H1 (cell line): ENCODE measurements at regions not wholly inside any gene's neighbourhood (a gene's known extent, or its start where the extent isn't known, plus 50 kb on each side); places are given as distances from the start of the nearest gene placed in this dataset.

Source experiments
- CTCF ChIA-PET: fragments of 300-600 bp; sonication (Branson Sonifier 250); formaldehyde crosslinking; loops from one replicate; lab custom pipeline; 2021; ENCODE audit not compliant: partially characterized antibody; lab: Charles Lee
- POLR2A ChIA-PET: fragments of 300-600 bp; sonication (Branson Sonifier 250); formaldehyde crosslinking; loops from one replicate; lab custom pipeline; 2021; ENCODE audit warnings: inconsistent platforms; ENCODE audit not compliant: partially characterized antibody; lab: Charles Lee
- DNase-seq, 2 experiments: peaks; one replicate each; pipeline versions ENCODE4 v3.0.0 to v3.0.0-alpha.2; 2010 to 2022; ENCODE audit warnings: low spot score in 2 of 2, low read depth in 1 of 2, mixed read lengths in 1 of 2
- FAIRE-seq: peaks from 2 replicates; lab custom pipeline; 2011; peaks lifted over from hg19 to GRCh38; lab: Jason Lieb, UNC
- H2AFZ ChIP-seq: 2 replicates; pipeline ENCODE4 v1.8.1; 2012; ENCODE audit warnings: low read length, inconsistent platforms
- H2AK5ac ChIP-seq: 2 replicates; pipeline ENCODE4 v1.6.1; 2013; ENCODE audit warnings: low read depth, low read length
- H2BK120ac ChIP-seq: replicated peaks from 2 replicates; pipeline ENCODE3; 2013; ENCODE audit warnings: low read depth, low read length, inconsistent platforms
- H2BK12ac ChIP-seq: 2 replicates; pipeline ENCODE4 v1.6.1; 2013; ENCODE audit warnings: low read depth, low read length
- H2BK15ac ChIP-seq: 2 replicates; pipeline ENCODE4 v1.6.1; 2013; ENCODE audit warnings: low read length
- H2BK20ac ChIP-seq: 2 replicates; pipeline ENCODE4 v1.6.1; 2013; ENCODE audit warnings: low read length
- H2BK5ac ChIP-seq: 2 replicates; pipeline ENCODE4 v1.6.1; 2013; ENCODE audit warnings: low read depth, low read length
- H3K14ac ChIP-seq: 2 replicates; pipeline ENCODE4 v1.6.1; 2013; ENCODE audit warnings: inconsistent platforms; ENCODE audit not compliant: insufficient read length
- H3K18ac ChIP-seq: 2 replicates; pipeline ENCODE4 v1.6.1; 2013; ENCODE audit warnings: low read length; ENCODE audit errors: extremely low read depth
- H3K23ac ChIP-seq: 2 replicates; pipeline ENCODE4 v1.6.1; 2013; ENCODE audit warnings: inconsistent platforms; ENCODE audit not compliant: insufficient read length
- H3K23me2 ChIP-seq: 2 replicates; pipeline ENCODE4 v1.6.1; 2013; ENCODE audit warnings: low read depth, low read length
- H3K27ac ChIP-seq: 2 replicates; pipeline ENCODE4 v1.6.1; 2011; ENCODE audit warnings: low read depth, low read length, inconsistent platforms
- H3K27me3 ChIP-seq, 4 experiments: replicated peaks in 1 of 4; 1 replicate in 1 of 4; 2 replicates in 3 of 4; pipeline versions ENCODE4 v1.6.1 to v1.8.1; 2011 to 2013; ENCODE audit warnings: low read length in 3 of 4, mild to moderate bottlenecking in 3 of 4, inconsistent platforms in 2 of 4, mixed read lengths in 2 of 4, moderate library complexity in 1 of 4; ENCODE audit not compliant: control insufficient read depth in 3 of 4, insufficient read depth in 3 of 4; ENCODE audit errors: extremely low read depth in 1 of 4
- H3K36me3 ChIP-seq, 4 experiments: 2 replicates each; pipeline versions ENCODE4 v1.6.1 to v1.8.1; 2011 to 2013; ENCODE audit warnings: mild to moderate bottlenecking in 4 of 4, low read length in 3 of 4, moderate library complexity in 2 of 4, control low read depth in 1 of 4, inconsistent platforms in 1 of 4; ENCODE audit not compliant: insufficient read depth in 4 of 4, control insufficient read depth in 2 of 4
- H3K4ac ChIP-seq: replicated peaks from 2 replicates; pipeline ENCODE3; 2013; ENCODE audit warnings: low read length, low read depth, mixed read lengths, inconsistent platforms; ENCODE audit not compliant: insufficient read length
- H3K4me1 ChIP-seq, 4 experiments: replicated peaks in 1 of 4; 1 replicate in 1 of 4; 2 replicates in 3 of 4; pipeline versions ENCODE4 v1.6.1 to v1.8.1; 2011 to 2013; ENCODE audit warnings: low read length in 3 of 4, inconsistent platforms in 2 of 4, mixed read lengths in 1 of 4; ENCODE audit not compliant: insufficient read depth in 4 of 4, control insufficient read depth in 3 of 4
- H3K4me2 ChIP-seq, 2 experiments: 2 replicates each; pipeline versions ENCODE4 v1.6.1 to v1.8.1; 2011 to 2013; ENCODE audit warnings: low read depth in 2 of 2, low read length in 2 of 2, control low read depth in 1 of 2, inconsistent platforms in 1 of 2, mild to moderate bottlenecking in 1 of 2; ENCODE audit not compliant: insufficient read depth in 1 of 2
- H3K4me3 ChIP-seq, 4 experiments: fragments of 200-600, 300-600 bp in 1 of 4; sonication (generic), shearing (Covaris generic), sonication (Bioruptor Twin) in 1 of 4; 2 replicates each; pipeline versions ENCODE4 v1.5.1 to v1.8.1; 2011 to 2016; ENCODE audit warnings: low read length in 4 of 4, low read depth in 3 of 4, control low read depth in 2 of 4, inconsistent platforms in 2 of 4, mild to moderate bottlenecking in 2 of 4, mixed read lengths in 1 of 4, moderate library complexity in 1 of 4; ENCODE audit not compliant: insufficient read depth in 2 of 4; ENCODE audit errors: extremely low read depth in 1 of 4
- H3K56ac ChIP-seq: replicated peaks from 2 replicates; pipeline ENCODE3; 2013; ENCODE audit warnings: low read depth, mild to moderate bottlenecking, mixed read lengths, low read length, inconsistent platforms; ENCODE audit not compliant: insufficient read length
- H3K79me1 ChIP-seq: 2 replicates; pipeline ENCODE4 v1.6.1; 2013; ENCODE audit warnings: low read depth, low read length, control low read depth
- H3K79me2 ChIP-seq, 2 experiments: 2 replicates each; pipeline versions ENCODE4 v1.6.1 to v1.8.1; 2012 to 2013; ENCODE audit warnings: low read length in 2 of 2, mild to moderate bottlenecking in 2 of 2, inconsistent platforms in 1 of 2; ENCODE audit not compliant: insufficient read depth in 2 of 2, control insufficient read depth in 1 of 2
- H3K9ac ChIP-seq, 4 experiments: replicated peaks in 1 of 4; 1 replicate in 1 of 4; 2 replicates in 3 of 4; pipeline versions ENCODE4 v1.6.1 to v1.8.1; 2011 to 2013; ENCODE audit warnings: low read depth in 3 of 4, low read length in 3 of 4, control low read depth in 2 of 4, mild to moderate bottlenecking in 2 of 4, moderate library complexity in 2 of 4, inconsistent platforms in 1 of 4; ENCODE audit errors: extremely low read depth in 1 of 4
- H3K9me3 ChIP-seq, 2 experiments: 2 replicates each; pipeline versions ENCODE4 v1.6.1 to v1.8.1; 2012 to 2013; ENCODE audit warnings: mild to moderate bottlenecking in 2 of 2, moderate library complexity in 2 of 2, control low read depth in 1 of 2, inconsistent platforms in 1 of 2, low read depth in 1 of 2, low read length in 1 of 2, mixed read lengths in 1 of 2; ENCODE audit not compliant: insufficient read depth in 2 of 2
- H4K20me1 ChIP-seq, 2 experiments: replicated peaks in 1 of 2; 2 replicates each; pipeline versions ENCODE3 to v1.8.1; 2011 to 2013; ENCODE audit warnings: inconsistent platforms in 2 of 2, low read length in 2 of 2, mild to moderate bottlenecking in 1 of 2; ENCODE audit not compliant: insufficient read depth in 2 of 2, control insufficient read depth in 1 of 2
- H4K5ac ChIP-seq: 2 replicates; pipeline ENCODE4 v1.6.1; 2013; ENCODE audit warnings: low read length, low read depth, mixed read lengths, inconsistent platforms; ENCODE audit not compliant: insufficient read length
- H4K8ac ChIP-seq: 2 replicates; pipeline ENCODE4 v1.8.0; 2013; ENCODE audit warnings: mild to moderate bottlenecking, moderate library complexity, low read length, inconsistent platforms; ENCODE audit not compliant: insufficient read depth; ENCODE audit errors: extremely low read depth
- H4K91ac ChIP-seq: replicated peaks from 2 replicates; pipeline ENCODE3; 2013; ENCODE audit warnings: low read length, mixed read lengths, inconsistent platforms; ENCODE audit not compliant: insufficient read length
- BACH1 ChIP-seq: IDR thresholded peaks from 2 replicates; pipeline ENCODE4 v1.6.1; 2012; ENCODE audit warnings: low read length, improper control_type of control experiment
- CEBPB ChIP-seq: IDR thresholded peaks from 2 replicates; pipeline ENCODE4 v1.6.1; 2012; ENCODE audit warnings: low read depth, low read length
- CTBP2 ChIP-seq: IDR thresholded peaks from 2 replicates; pipeline ENCODE4 v1.7.0; 2011; ENCODE audit warnings: borderline replicate concordance, mild to moderate bottlenecking, moderate library complexity, mixed read lengths, low read length; ENCODE audit not compliant: insufficient read depth, insufficient read length
- FOSL1 ChIP-seq: IDR thresholded peaks from 2 replicates; pipeline ENCODE4 v1.6.1; 2011; ENCODE audit warnings: mild to moderate bottlenecking, low read depth, low read length, moderate library complexity; ENCODE audit not compliant: insufficient read depth
- POU5F1 ChIP-seq: IDR thresholded peaks from 2 replicates; pipeline ENCODE4 v1.6.1; 2011; ENCODE audit warnings: low read depth, mild to moderate bottlenecking, low read length, moderate library complexity
- RAD21 ChIP-seq, 2 experiments: IDR thresholded peaks in 1 of 2; conservative IDR thresholded peaks in 1 of 2; 2 replicates each; pipeline ENCODE4 v1.6.1; 2011; ENCODE audit warnings: low read depth in 2 of 2, low read length in 2 of 2, improper control_type of control experiment in 1 of 2, inconsistent platforms in 1 of 2, mild to moderate bottlenecking in 1 of 2, moderate library complexity in 1 of 2
- RXRA ChIP-seq: IDR thresholded peaks from 2 replicates; pipeline ENCODE4 v1.6.1; 2011; ENCODE audit warnings: low read depth, mild to moderate bottlenecking, low read length, moderate library complexity; ENCODE audit not compliant: insufficient read depth
- SRF ChIP-seq: IDR thresholded peaks from 2 replicates; pipeline ENCODE4 v1.6.1; 2011; ENCODE audit warnings: mild to moderate bottlenecking, low read depth, low read length, moderate library complexity
- TAF1 ChIP-seq: IDR thresholded peaks from 2 replicates; pipeline ENCODE4 v1.6.1; 2011; ENCODE audit warnings: mild to moderate bottlenecking, low read depth, low read length
- TCF12 ChIP-seq: IDR thresholded peaks from 2 replicates; pipeline ENCODE4 v1.6.1; 2011; ENCODE audit warnings: low read depth, mild to moderate bottlenecking, low read length
- TEAD4 ChIP-seq: IDR thresholded peaks from 2 replicates; pipeline ENCODE4 v1.6.1; 2012; ENCODE audit warnings: low read depth, low read length, inconsistent platforms, mixed read lengths
- WGBS, 2 experiments: shearing (Covaris generic) in 1 of 2; methylation state at CpG; one replicate each; pipeline versions ENCODE4 v1.1.6 to v1.1.7; 2013 to 2015; ENCODE audit warnings: low lambda C conversion rate in 2 of 2, mixed read lengths in 2 of 2, inconsistent platforms in 1 of 2, low coverage in 1 of 2, missing lambda C conversion rate in 1 of 2; ENCODE audit not compliant: insufficient replicate concordance in 2 of 2, insufficient coverage in 1 of 2, insufficient read length in 1 of 2; ENCODE audit errors: extremely low coverage in 1 of 2, missing lambda C conversion rate in 1 of 2; 5-methylcytosine and 5-hydroxymethylcytosine counted together
- TF ChIP-seq, protein P1 (sequence below): IDR thresholded peaks from 2 replicates; pipeline ENCODE4 v1.6.1; 2011; ENCODE audit warnings: low read depth, mild to moderate bottlenecking, low read length; ENCODE audit not compliant: insufficient read depth

GRCh38 chr10:6648894-6649720, 69.0 kb upstream of the PRKCQ start:
- Histone ChIP-seq H3K27ac (no peak overlapping the region), H2AFZ (peak overlapping the region; percentile 8; the same call in 1 of the 2 replicates), H3K27me3 (no peaks in the 10 kb centered on the region), H3K14ac (no peak overlapping the region), H4K8ac (no peak overlapping the region), H3K9me3 (no peaks in the 10 kb centered on the region), H3K36me3 (no peaks in the 10 kb centered on the region), H3K79me1 (no peaks in the 10 kb centered on the region), H3K9ac (no peak overlapping the region), H2AK5ac (no peak overlapping the region), H3K79me2 (no peaks in the 10 kb centered on the region), H3K23ac (no peak overlapping the region), H3K4me2 (peak overlapping the region; percentile 34 to 48; a peak in 3 of 4 replicates), H4K91ac (peak overlapping the region; percentile 8), H3K4me1 (peaks cover 0 to 12% (median 3%) of the 10 kb centered on the region in 4 experiments; a peak in 4 of 7 replicates), H4K5ac (no peak overlapping the region), H2BK12ac (no peak overlapping the region), H3K23me2 (no peaks in the 10 kb centered on the region), H2BK5ac (peak overlapping the region; percentile 55; the same call in 1 of the 2 replicates), H3K4ac (no peak overlapping the region), H2BK120ac (peak overlapping the region; percentile 52), H3K4me3 (no peak overlapping the region; a peak in 1 of 8 replicates)
- CTCF ChIA-PET = interaction anchor here (0.6 to 3.1 kb wide), 21 partner anchors 9 to 611 kb away, joined by 3 to 26 read pairs (median 4); partner anchors contain the start of gene PRKCQ
- DNase-seq (no peak), FAIRE-seq (peak; percentile 58)
- 44% methylated on average over 8 of the region's 8 CpGs; no CpG with 5 or more reads in 1 of the 2 experiments for WGBS, 2 experiments
- TF ChIP-seq FOSL1 (no peak), CEBPB (no peak), BACH1 (no peak), CTBP2 (no peak), POU5F1 (no peak), SRF (no peak), TEAD4 (no peak), TCF12 (no peak), RXRA (no peak), RAD21 (IDR thresholded peaks at IDR 0.05 in 1 of 2, conservative IDR thresholded peaks at IDR 0.05 in 1 of 2; ENCODE audit: low read depth in 2 of 2, low read length in 2 of 2) (no peak), TAF1 (no peak)
- TF ChIP-seq, protein P1, sequence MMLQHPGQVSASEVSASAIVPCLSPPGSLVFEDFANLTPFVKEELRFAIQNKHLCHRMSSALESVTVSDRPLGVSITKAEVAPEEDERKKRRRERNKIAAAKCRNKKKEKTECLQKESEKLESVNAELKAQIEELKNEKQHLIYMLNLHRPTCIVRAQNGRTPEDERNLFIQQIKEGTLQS = no peak
- TF ChIP-seq, all 59 proteins: peak for 0
- H2BK15ac ChIP-seq = no peak overlapping the region
- H2BK20ac ChIP-seq = no peak overlapping the region; the same call in 1 of the 2 replicates
- H3K56ac ChIP-seq = no peak overlapping the region
- POLR2A ChIA-PET = no interaction called here
- no peaks in the 10 kb centered on the region for H4K20me1 ChIP-seq
- peak overlapping the region; percentile 49; the same call in 1 of the 2 replicates for H3K18ac ChIP-seq
